Hepatocyte (in vitro differentiated cells): ENCODE measurements at regions not wholly inside any gene's neighbourhood (a gene's known extent, or its start where the extent isn't known, plus 50 kb on each side); places are given as distances from the start of the nearest gene placed in this dataset.
"Not testable (repeated sequence)": the region's sequence is repeated elsewhere in the genome, so short reads cannot be mapped to it uniquely, and the experiment has no call there.

Source experiments
- DNase-seq: peaks from one replicate; pipeline ENCODE4 v3.0.0-alpha.2; 2016; ENCODE audit warnings: low spot score
- H2AFZ ChIP-seq: fragments of 200-600 bp; sonication (generic); 2 replicates; pipeline ENCODE4 v1.6.0; 2016; ENCODE audit warnings: antibody characterized with exemption, mild to moderate bottlenecking
- H3K27ac ChIP-seq: fragments of 200-600 bp; sonication (generic); 2 replicates; pipeline ENCODE4 v1.5.1; 2016; ENCODE audit warnings: mild to moderate bottlenecking
- H3K27me3 ChIP-seq: fragments of 200-600 bp; sonication (generic); 2 replicates; pipeline ENCODE4 v1.6.1; 2016
- H3K36me3 ChIP-seq: fragments of 200-600 bp; sonication (generic); replicated peaks from 2 replicates; pipeline ENCODE4 v1.5.1; 2016; ENCODE audit warnings: low read depth; ENCODE audit not compliant: insufficient read depth
- H3K4me1 ChIP-seq: fragments of 200-600 bp; sonication (generic); 2 replicates; pipeline ENCODE4 v1.5.1; 2016; ENCODE audit warnings: mild to moderate bottlenecking, moderate library complexity; ENCODE audit not compliant: insufficient read depth
- H3K4me2 ChIP-seq: fragments of 200-600 bp; sonication (generic); 2 replicates; pipeline ENCODE4 v1.6.0; 2016
- H3K4me3 ChIP-seq: fragments of 200-600 bp; sonication (generic); 2 replicates; pipeline ENCODE4 v1.5.1; 2016; ENCODE audit warnings: mild to moderate bottlenecking
- H3K79me2 ChIP-seq: fragments of 200-600 bp; sonication (generic); 2 replicates; pipeline ENCODE4 v1.6.0; 2017; ENCODE audit warnings: mild to moderate bottlenecking
- H3K9me2 ChIP-seq: fragments of 200-600 bp; sonication (generic); replicated peaks from 2 replicates; pipeline ENCODE4 v1.6.0; 2017; ENCODE audit warnings: mild to moderate bottlenecking; ENCODE audit not compliant: insufficient read depth
- H3K9me3 ChIP-seq: fragments of 200-600 bp; sonication (generic); 2 replicates; pipeline ENCODE4 v1.5.1; 2016; ENCODE audit warnings: low read depth, mild to moderate bottlenecking
- H4K20me1 ChIP-seq: fragments of 200-600 bp; sonication (generic); 2 replicates; pipeline ENCODE4 v1.6.0; 2016; ENCODE audit warnings: mild to moderate bottlenecking; ENCODE audit not compliant: insufficient read depth, poor library complexity, severe bottlenecking
- CTCF ChIP-seq: fragments of 200-600 bp; sonication (generic); IDR thresholded peaks from 2 replicates; pipeline ENCODE4 v1.5.1; 2016; ENCODE audit warnings: antibody characterized with exemption, mild to moderate bottlenecking; ENCODE audit not compliant: poor library complexity
- EZH2 ChIP-seq: fragments of 200-600 bp; sonication (generic); IDR thresholded peaks from 2 replicates; pipeline ENCODE4 v1.6.1; 2016; ENCODE audit warnings: antibody characterized with exemption, mild to moderate bottlenecking, borderline replicate concordance
- EZH2phosphoT487 ChIP-seq: fragments of 200-600 bp; sonication (generic); IDR thresholded peaks from one replicate; pipeline ENCODE4 v1.6.1; 2018; ENCODE audit warnings: antibody characterized with exemption, mild to moderate bottlenecking, low read depth, moderate library complexity; ENCODE audit not compliant: unreplicated experiment, severe bottlenecking
- WGBS: methylation state at CpG from one replicate; pipeline ENCODE4 v1.1.6; 2016; ENCODE audit warnings: low lambda C conversion rate; ENCODE audit errors: missing lambda C conversion rate; 5-methylcytosine and 5-hydroxymethylcytosine counted together

DNA sequence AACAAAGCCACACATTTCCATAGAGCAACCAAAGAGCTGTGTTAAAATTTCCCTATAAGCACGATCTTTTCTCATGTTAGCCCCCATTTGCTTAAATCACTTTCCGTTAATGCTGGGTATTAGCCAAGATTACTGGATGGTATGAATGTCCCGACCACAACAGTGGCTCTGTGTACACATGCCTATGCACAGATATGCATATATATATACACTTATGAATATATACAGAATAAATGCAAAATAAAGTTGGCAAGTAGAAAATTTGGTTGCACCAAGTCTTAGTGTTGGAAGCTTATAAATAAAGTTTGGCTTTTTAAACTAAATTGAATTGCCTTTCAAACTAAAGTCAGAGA is 265.9 kb upstream of the ETAA1 start:
- TF ChIP-seq CTCF: no peak
- TF ChIP-seq EZH2: no peak
- TF ChIP-seq EZH2phosphoT487: no peak
- Histone ChIP-seq H2AFZ (no peak overlapping the region), H3K4me3 (no peak overlapping the region), H3K4me2 (no peak overlapping the region), H3K4me1 (no peaks in the 10 kb centered on the region), H3K36me3 (no peaks in the 10 kb centered on the region), H3K27ac (no peak overlapping the region), H3K27me3 (no peaks in the 10 kb centered on the region), H4K20me1 (no peaks in the 10 kb centered on the region), H3K79me2 (no peaks in the 10 kb centered on the region), H3K9me3 (no peaks in the 10 kb centered on the region), H3K9me2 (no peaks in the 10 kb centered on the region)
- DNase-seq: no peak
- 81% methylated on average over 3 of the region's 3 CpGs for WGBS

DNA sequence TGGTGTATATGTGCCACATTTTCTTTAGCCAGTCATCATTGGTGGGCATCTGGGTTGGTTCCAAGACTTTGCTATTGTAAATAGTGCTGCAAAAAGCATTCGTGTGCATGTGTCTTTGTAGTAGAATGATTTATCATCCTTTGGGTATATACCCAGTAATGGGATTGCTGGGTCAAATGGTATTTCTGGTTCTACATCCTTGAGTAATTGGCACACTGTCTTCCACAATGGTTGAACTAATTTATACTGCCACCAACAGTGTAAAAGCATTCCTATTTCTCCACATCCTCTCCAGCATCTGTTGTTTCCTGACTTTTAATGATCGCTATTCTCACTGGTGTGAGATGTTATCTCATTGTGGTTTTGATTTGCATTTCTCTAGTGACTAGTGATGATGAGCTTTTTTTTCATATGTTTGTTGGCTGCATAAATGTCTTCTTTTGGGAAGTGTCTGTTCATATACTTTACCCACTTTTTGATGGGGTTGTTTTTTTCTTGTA is 264.6 kb upstream of the ETAA1 start:
- H3K36me3 ChIP-seq, H3K27ac ChIP-seq, H3K4me3 ChIP-seq, H3K79me2 ChIP-seq, H3K4me2 ChIP-seq, H3K27me3 ChIP-seq, H3K9me3 ChIP-seq, H3K9me2 ChIP-seq, H2AFZ ChIP-seq, H3K4me1 ChIP-seq, DNase-seq, H4K20me1 ChIP-seq: not testable (repeated sequence)
- 100% methylated on average over 2 of the region's 2 CpGs for WGBS

GRCh38 chr2:67135208-67135607 is 261.9 kb upstream of the ETAA1 start:
- DNase-seq: no peak
- Histone ChIP-seq H3K27me3 (no peaks in the 10 kb centered on the region), H3K4me3 (no peak overlapping the region), H3K27ac (no peak overlapping the region), H3K4me2 (no peak overlapping the region), H4K20me1 (no peaks in the 10 kb centered on the region), H3K4me1 (no peaks in the 10 kb centered on the region), H3K79me2 (no peaks in the 10 kb centered on the region), H3K9me3 (no peaks in the 10 kb centered on the region), H3K36me3 (no peaks in the 10 kb centered on the region), H3K9me2 (no peaks in the 10 kb centered on the region), H2AFZ (no peak overlapping the region)
- WGBS: 75% methylated on average over 3 of the region's 3 CpGs
- no peak for TF ChIP-seq CTCF
- TF ChIP-seq EZH2: no peak
- TF ChIP-seq EZH2phosphoT487: no peak

- TF ChIP-seq EZH2phosphoT487 (no peak), CTCF (no peak), EZH2 (no peak)
- no peaks in the 10 kb centered on the region for H3K9me3 ChIP-seq
- H4K20me1 ChIP-seq: no peaks in the 10 kb centered on the region
- no peaks in the 10 kb centered on the region for H3K4me1 ChIP-seq
- H2AFZ ChIP-seq: no peak overlapping the region
- H3K79me2 ChIP-seq: no peaks in the 10 kb centered on the region
- no peak overlapping the region for H3K4me3 ChIP-seq
- no peak overlapping the region for H3K27ac ChIP-seq
- DNase-seq: no peak
- no peak overlapping the region for H3K4me2 ChIP-seq
- H3K36me3 ChIP-seq: no peaks in the 10 kb centered on the region
- H3K27me3 ChIP-seq: no peaks in the 10 kb centered on the region
- H3K9me2 ChIP-seq: no peaks in the 10 kb centered on the region
These were observed 259.4 kb upstream of the ETAA1 start for GRCh38 chr2:67137699-67138098.
